Inflammatory macrophage (primary cell): ENCODE measurements at regions not wholly inside any gene's neighbourhood (a gene's known extent, or its start where the extent isn't known, plus 50 kb on each side); places are given as distances from the start of the nearest gene placed in this dataset.

Experiments
- DNase-seq, 2 donors: peaks; one replicate each; pipeline ENCODE4 v3.0.0-alpha.2; 2020 to 2022

DNA sequence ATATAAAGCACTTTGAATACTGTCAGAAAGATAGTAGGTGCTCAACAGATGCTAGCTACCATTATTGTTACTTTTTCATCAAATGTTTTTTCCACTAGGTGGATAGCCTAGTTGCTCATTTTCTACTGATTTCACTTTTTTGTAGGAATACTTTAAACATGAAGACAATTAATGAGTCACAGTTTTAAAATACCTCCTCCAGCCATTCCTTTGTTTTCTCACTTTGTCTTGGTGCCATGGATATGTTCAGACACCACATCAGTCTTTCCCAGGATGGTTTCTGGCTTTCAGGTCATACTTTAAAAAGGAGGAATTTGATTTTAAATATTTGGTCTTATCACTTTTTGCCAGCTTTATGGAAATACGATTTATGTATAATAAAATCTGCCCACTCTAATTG lies 147.1 kb upstream of the MGMT start:
- DNase-seq = no peak

DNA sequence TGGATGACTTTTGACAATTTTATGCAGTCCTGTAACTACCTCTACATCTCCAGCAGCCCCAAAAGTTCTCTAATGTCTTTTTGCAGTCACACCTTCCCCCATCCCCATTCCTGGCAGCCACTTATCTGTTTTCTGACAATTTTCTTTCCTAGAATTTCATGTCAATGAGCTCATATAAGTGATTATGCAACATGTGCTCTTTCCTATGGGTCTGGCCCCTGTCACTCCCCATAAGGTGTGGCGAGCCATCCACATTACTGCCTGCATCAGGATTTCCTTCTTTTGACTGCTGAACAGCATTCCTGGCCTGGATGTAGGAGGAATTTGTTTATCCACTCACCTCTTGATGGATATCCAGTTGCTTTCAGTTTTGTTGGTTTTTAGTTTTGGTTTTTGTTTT lies 146.7 kb upstream of the MGMT start:
- DNase-seq = no peak

DNA sequence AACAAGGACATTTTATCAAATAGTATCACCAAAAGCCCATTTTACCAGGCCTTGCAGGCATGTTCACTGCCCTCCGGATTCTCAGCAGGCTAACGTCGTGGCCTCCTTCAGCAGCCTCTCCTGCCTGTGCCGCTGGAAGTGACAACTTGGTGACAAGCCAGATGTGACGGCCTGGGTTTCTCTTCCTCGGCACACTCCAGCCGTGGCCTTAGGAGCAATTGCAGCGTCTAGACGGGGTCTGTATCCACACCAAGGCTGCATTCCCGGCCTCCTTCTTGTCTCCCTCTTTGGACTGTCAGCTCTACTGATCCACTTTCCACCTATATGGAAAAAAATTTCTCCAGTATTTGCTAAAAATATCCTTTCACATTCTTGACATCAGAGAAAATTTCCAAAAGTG lies 145.3 kb upstream of the MGMT start:
- no peak for DNase-seq

DNA sequence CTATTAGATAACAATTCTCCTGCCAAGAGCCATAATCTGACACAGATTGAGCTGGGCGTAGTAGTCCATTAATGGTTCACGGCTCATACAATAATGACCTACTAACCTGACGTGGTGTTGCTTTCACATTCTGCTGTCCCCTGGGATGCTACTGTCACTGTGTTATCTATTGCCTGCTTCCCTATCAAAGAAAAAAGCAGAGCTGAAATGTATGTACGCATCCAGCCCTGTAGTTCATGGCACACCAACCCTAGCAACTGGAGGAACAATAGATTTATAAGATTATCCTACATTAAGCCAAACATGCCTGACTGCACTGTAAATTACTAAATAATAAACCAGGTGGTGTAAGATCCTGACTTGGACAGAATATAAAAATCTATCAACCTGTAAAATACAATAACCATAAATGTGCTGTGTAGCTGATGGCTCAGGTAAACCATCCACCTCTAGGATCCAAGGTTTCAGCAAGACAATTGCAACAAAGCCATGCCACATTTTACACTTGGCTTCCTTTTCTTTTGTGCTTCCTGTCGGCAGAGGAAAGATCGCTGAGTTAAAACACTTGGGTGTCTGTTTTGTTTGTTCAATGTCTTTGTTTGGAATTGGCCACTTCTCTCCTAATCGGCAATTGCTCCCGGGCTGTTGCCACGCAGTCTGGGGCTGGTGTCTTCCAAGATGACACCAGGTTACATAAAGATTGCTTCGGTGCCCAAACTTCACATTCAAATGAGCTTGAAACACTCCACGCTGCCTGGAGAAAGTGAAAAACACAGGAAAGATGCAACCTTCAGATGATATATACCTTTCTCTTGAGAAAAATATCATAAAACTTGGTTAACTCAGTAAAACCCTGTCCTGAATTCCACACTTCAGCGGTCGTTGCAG lies 143.9 kb upstream of the MGMT start:
- DNase-seq = no peak

DNA sequence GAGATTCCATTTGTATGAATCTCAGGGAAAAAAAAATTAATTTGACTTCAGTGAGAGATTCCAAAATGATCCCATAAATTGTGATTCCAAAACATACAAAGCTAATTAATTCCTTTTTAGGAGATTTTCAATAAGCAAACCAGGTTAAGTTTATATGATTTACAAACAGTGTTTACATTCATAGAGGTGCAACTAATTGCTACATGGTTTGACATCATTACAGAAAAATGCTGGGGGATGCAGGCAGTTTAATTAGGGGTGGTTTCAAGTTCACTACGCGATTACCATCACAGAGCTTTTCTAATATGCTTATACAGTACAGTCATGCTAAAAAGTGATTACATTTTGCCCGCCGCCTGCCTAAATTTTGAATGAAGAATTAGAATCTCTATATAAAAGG lies 143.2 kb upstream of the MGMT start:
- DNase-seq = no peak

DNA sequence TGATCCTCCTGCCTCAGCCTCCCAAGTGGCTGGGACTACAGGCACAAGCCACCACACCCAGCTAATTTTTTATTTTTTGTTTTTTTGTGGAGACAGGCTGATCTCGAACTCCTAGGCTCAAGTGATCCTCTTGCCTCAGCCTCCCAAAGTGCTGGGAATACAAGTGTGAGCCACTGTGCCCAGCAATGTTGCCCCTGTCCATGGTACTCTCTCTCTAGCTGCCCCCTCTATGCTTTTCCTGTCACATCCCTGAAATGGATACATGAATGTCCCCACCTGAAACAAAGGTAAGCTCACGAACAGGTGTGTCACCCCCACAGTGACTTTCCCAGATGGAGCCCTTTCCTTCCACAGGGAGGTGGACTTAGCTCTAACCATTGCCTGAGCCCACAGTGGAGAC lies 141.1 kb upstream of the MGMT start:
- no peak for DNase-seq

DNA sequence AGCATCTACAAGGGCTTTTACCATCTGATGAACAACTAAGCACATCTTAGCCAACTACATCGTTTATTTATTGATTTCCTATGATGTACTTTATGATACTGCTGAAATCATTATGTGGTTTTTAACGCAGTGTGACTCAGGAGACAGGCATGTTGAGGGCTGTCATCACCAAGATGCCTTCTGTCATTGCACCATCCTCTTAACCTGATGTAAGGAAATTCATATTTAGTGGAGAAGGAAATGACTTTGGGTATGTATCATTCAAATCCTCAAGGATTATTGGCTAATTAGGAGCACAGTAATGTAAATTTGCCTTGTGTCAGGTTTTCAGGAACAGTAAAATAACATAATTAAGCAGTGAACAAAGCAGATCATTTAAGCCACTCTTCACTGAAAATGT lies 138.5 kb upstream of the MGMT start:
- no peak for DNase-seq

DNA sequence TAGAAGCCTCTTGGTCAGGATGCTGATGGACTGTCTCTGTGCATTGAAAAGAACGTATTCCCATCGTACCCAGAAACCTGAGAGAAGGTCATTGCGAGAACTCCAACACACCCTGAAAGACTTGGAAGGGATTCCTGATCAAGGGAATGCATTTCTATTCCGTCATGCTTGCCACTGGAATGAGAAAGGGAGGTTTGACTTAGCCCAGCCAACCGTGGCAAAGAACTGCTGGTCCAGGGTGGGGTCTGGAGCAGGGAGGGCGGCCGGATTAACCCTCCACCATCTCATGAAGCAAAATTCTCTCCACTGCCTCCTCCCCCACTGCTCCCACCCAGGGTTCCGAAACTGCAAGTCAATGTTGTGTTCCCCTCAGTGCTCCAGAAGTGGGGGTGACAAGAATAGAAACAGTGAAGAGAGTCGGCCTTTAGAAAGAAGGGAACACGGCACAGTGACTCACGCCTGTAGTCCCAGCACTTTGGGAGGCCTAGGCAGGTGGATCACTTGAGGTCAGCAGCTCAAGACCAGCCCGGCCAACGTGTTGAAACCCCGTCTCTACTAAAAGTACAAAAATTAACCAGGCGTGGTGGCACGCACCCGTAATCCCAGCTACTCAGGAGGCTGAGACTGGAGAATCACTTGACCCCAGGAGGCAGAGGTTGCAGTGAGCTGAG lies 137.5 kb upstream of the MGMT start:
- DNase-seq = no peak

DNA sequence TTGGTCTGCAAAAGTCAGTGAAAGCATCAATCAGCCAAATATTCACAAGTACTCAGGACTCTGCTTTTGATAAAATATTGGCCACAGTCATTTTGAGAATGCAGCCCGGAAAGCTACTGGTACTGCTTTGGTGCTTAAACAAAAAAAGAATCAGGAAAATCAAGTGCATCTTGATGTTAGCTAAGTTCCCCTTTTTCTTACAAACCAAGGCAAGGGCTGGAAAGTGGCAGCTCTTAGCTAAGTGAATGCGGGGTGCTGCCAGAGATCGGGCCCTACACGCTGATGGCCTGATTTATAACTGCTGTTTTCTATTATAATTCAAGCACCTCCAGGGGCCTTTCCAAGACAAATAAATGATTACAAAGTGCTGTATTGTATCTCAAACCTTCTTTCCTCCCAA lies 136.8 kb upstream of the MGMT start:
- DNase-seq = no peak

DNA sequence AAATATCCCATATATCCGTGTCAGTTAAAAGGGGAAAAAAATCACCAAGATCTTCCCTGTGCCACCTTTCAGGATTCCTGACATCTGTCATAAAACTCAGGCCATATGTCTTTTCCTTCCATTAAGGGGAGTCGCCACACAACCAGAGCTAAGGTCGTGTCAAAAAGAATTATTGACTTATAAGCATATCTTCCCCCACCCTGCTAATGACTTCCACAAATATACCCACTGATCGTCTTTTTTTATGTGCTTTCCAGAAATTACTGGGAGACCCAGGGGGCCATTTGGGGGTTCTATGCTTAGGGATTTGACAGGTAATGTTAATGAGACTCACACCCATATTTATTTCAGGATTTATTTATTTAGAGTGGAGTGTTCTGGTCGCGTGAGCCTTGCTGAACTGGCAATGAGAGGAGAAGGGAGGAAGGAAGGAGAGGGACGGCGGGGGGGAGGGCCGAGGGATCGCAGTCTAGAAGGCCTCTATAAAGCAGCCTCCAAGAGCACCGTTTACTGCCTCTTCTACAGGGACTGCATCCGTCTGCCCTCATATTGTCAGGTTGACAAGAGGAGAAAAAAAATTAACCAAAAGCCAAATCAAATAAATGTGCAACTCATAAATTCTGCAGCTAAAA lies 135.7 kb upstream of the MGMT start:
- DNase-seq = no peak

DNA sequence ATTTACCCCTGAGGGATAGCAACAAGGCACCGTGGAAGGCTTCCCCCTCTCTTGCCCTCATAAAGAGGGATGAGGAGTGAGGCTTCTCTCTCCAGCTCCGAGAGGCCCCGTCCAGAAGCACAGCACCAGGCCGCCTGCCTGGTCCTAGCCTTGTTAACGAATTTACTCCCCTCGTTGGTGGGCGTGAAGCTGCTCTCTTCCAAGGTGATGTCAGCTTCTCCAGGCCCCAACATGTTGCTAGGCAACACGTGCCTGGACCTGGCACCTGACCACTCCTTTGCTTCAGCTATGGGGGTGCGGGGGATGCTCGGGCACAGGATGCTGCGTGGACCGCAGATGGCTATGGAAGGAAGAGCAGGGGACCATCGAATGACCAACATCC lies 135.2 kb upstream of the MGMT start:
- no peak for DNase-seq

DNA sequence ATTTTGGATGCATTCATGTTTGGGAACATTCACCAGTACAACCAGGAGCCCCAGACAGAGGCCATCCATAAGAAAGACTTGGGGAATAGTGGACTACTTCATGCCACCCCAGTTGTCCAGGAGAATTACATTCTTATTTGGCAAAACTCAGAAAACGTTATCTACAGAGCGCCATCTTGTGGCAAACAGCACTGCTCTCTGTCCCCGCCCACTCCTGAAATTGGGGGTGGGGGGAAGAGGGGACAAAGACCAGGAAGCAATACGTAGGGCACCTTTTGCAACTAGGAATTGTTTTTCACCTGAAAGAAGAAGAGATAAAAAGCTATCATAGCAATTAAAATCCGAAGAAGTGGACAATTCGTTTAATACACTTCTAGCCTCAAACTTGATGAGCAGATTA lies 134.6 kb upstream of the MGMT start:
- no peak for DNase-seq

DNA sequence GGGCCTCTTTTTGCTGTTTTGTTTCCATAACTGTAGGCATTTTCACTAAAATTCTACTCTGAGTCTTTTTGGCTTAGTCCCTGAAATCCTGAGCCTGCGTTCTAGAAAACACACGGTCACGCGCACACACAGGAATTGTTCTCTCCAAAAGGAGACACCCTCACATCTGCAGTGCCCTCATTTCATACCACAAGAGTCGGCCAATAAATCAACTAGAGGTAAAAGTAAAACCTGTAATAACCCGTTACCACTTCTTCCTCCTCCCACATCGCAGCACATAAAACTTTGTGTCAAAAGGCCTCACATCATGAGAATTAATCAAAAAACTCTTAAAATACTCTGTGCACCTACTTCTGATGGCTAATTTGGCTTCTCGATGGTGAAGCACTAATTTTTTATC lies 133.3 kb upstream of the MGMT start:
- DNase-seq = no peak

DNA sequence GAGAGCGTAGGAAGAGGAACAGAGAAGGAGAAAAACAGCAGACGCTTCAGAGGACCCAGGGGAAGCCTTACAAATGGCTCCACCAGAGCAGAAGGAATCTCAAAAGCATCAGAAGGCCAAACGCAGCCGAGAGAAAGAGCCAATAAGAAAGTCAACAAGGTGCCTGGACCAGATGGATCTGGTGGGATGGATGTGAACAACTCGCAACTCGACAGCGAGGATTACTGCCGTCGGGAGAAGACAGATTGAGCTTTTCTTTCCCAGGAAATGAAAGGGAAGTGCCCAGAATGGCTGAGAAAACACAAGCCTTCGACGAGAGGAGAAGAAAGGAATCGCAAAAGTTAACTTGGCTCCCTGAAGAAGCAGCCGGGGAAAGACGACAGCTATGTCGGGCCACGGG lies 132.8 kb upstream of the MGMT start:
- DNase-seq = no peak

DNA sequence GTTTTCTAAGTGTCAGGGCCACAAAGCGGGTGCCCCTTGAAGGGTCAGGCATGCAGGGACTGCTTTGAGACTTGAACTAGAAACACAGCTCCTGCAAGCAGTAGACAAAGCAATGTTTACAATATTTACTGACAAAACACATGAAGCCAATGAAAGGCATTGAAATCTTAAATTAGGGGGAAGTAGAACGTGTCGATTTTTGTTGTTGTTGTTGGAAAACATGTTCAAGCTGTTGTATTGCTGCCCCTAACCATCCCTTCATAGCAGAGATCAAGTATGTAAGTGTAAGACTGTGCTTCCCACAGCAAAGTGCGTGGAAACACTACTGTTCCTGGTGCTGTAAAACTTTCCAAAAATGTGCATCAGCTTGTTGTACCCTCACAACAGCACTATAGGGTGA lies 131.6 kb upstream of the MGMT start:
- no peak for DNase-seq

DNA sequence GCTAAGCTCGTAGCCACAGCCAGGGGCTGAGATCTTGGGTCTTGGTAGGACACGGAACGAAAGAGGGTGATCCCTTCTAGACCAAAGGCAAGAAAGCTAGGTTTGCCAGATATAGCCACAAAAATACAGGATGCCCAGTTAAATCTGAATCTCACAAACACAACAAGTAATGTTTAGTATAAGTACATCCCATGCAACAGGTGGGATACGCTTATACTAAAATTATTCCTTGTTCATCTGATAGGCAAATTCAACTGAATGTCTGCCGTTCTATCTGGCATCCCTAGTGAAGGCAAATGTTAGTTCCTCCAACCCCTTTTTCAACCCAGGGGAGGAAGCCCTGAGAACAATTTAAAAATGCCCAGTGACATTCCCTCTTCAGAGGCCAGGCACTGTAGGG lies 131.1 kb upstream of the MGMT start:
- no peak for DNase-seq

DNA sequence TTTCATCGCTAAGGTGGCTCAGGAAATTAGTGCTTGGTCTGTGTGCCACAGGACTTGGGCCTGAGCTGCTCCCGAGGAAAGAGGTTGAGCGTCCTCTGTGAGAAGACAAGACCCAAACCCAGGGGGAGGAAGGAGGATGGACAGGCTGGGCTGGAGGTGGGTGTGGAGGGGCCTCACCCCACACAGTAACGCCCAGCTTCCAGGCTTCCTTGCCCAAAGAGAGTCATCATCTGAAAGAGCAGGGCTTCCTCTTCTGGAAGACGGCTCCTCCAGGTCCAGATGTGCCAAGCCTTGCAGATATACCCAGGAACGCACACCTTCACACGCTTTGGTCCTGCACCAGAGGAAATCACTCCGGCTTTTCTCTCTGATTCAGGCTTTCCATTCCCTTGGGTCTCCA lies 127.8 kb upstream of the MGMT start:
- no peak for DNase-seq

DNA sequence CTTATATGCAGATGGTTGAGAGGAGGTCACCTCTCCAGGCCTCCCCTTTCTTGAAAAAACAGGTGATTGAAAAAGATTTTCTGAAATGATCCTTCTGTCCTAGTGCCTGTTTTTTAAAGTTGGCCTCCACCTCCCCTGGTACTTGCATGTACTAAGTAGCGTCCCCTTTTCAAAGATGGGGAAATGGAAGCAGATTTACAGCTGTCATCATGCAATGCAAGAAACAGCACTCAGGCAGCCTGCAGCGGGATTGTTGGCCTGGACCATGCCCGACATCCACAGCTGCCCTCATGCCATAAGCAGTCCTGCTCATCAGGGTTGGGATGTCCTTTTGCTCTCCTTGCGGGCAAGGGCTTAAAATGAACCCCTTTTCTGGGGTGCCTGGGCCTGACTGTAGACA lies 127.2 kb upstream of the MGMT start:
- no peak for DNase-seq

DNA sequence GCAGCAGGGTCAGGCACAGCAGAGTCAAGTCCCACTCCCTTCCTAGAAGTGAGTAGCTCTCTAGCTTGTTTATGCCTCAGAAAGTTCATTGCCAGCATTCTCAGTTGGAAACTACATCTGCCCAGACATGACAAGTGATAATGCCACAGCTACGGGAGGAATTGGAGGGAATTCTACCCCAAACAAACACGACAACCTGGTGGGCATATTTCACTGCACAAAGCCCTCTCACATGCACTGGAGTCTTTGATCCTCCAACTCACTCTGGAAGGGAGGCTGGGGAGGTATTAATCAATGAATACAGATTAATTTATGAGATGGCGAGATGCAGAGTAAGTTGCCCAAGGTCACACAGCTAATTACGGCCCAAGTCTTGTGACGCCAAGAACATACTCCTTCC lies 126.0 kb upstream of the MGMT start:
- DNase-seq = no peak

DNA sequence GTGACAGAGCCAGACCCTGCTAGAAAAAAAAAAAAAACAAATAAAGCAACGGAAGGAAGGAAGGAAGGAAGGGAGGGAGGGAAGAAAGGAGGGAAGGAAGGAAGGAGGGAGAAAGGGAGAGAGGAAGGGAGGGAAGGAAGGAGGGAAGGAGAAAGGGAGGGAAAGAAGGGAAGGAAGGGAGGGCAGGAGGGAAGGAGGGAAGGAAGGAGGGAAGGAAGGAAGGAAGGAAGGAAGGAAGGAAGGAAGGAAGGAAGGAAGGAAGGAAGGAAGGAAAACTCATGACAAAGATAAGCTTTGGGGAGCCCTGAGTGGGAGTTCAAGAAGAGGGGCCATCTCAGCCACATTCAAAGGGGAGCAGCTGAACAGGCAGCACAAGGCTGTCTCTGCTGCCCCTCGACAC lies 124.7 kb upstream of the MGMT start:
- no peak for DNase-seq

DNA sequence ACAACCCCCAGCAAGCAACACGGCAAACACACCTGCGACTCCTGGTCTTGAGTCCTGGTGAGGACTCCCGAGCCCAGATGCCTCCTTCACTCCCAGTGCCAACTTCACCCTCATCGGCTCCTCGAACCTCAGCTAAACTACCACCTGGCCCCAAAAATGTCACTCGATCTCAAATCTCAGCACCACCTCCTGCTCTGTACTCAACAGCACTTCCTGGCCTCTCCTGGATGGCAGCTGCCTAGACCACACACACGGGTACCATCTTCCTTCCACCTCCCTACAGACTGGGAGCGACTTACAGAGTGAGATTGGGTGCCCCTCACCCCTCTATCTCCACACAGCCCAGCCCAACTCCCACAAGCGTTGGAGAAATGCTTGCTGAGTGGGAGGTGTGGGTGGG lies 123.9 kb upstream of the MGMT start:
- DNase-seq = no peak

DNA sequence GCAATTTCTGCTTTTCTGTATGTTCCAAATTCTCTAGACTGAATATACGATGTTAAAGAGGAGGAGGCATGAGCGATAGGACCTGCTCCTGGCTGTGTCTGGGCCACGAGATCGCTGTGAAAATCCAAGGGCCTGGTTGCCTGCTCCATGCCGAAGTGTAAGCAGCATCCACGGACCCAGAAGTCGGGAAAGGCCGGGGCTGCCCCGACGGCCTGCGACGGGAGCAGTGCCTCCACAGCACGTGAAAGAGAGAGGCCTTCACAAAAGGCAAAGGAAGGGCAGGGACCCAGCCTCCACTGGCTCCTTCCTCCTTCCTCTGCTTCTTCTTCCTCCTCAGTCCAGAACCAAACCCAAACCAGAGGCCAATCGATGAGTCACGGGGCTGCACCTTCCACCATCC lies 122.9 kb upstream of the MGMT start:
- no peak for DNase-seq

DNA sequence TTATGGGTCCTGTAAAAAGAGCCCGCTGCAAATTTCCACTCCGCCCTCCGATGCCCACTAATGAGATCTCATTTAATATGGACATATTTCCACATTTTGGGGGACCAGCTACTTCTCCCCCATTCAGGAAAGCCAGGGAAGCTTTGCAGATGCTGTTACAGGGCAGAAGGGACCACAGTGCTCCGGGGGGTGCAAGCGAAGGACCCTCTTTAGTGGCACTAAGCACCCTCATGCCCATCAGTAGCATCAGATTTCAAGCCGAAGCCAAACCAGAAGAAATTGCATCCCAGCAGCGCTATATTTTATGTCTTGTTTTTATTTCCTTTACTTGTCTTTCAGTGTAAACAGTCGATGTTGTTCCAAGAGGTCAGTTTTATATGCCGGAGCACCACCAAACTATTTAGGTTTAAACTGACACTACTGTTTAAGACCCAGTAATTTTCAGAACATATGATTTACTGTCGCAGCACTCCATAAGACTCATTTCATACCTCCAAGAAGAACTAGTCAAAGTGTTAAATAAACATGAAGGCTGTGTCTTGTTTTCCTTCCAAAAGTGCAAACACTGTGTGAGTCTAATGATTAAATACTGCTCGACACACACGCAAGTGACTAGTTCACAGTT lies 122.2 kb upstream of the MGMT start:
- DNase-seq = no peak

DNA sequence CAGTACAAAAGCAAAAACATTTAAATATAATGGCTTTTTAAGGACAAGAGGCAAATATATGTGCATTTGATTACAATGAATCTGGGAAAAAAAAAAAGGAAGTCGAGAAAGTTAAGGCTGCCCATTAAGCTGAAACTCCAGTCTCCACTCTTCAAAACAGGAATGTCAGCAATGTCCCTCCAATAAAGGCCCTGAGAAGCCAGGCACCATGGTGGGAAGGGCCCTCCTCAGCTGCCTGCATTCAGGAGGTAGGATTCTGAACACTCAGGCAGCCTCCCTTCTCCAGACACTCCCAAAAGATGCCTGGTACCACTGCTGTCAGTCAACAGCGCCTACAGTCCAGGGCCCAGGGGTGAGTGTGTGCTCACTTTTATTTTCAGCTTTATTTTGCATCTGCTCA lies 121.3 kb upstream of the MGMT start:
- DNase-seq = no peak
